ENCODE measurements at regions not wholly inside any gene's neighbourhood (a gene's known extent, or its start where the extent isn't known, plus 50 kb on each side); places are given as distances from the start of the nearest gene placed in this dataset.

DNA sequence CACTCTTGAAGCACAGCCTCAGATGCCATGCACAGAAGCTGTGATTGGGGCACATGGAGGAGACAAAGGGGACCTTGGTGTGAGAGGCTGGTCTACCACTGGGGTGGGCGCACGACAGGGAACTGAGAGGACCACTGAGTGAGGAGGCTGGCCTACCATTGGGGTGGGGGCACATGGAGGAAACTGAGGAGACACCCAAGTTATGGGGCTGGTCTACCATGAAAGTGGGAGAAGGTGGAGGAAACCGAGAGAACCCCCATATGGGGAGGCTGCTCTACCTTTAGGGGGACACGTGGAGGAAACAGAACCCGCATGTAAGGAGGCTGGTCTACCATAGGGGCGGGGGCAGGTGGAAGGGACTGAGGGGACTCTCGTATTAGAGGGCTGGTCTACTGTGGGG lies 153.4 kb downstream of the FBLN2 start:
- TF ChIP-seq, protein P1, sequence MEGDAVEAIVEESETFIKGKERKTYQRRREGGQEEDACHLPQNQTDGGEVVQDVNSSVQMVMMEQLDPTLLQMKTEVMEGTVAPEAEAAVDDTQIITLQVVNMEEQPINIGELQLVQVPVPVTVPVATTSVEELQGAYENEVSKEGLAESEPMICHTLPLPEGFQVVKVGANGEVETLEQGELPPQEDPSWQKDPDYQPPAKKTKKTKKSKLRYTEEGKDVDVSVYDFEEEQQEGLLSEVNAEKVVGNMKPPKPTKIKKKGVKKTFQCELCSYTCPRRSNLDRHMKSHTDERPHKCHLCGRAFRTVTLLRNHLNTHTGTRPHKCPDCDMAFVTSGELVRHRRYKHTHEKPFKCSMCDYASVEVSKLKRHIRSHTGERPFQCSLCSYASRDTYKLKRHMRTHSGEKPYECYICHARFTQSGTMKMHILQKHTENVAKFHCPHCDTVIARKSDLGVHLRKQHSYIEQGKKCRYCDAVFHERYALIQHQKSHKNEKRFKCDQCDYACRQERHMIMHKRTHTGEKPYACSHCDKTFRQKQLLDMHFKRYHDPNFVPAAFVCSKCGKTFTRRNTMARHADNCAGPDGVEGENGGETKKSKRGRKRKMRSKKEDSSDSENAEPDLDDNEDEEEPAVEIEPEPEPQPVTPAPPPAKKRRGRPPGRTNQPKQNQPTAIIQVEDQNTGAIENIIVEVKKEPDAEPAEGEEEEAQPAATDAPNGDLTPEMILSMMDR (IDR thresholded peaks at IDR 0.05): no peak
- Histone ChIP-seq H3K4me1 (no peaks in the 10 kb centered on the region), H3K36me3 (no peaks in the 10 kb centered on the region), H3K27me3 (peaks cover 0 to 51% of the 10 kb centered on the region in 2 donors), H3K27ac (no peak overlapping the region), H3K9me3 (no peaks in the 10 kb centered on the region), H3K4me3 (no peak overlapping the region)
- peak; percentile 7 to 48 for DNase-seq
- intact Hi-C loops (cut with DNase I; ENCODE audit: low total_unique reads): no loop called here

DNA sequence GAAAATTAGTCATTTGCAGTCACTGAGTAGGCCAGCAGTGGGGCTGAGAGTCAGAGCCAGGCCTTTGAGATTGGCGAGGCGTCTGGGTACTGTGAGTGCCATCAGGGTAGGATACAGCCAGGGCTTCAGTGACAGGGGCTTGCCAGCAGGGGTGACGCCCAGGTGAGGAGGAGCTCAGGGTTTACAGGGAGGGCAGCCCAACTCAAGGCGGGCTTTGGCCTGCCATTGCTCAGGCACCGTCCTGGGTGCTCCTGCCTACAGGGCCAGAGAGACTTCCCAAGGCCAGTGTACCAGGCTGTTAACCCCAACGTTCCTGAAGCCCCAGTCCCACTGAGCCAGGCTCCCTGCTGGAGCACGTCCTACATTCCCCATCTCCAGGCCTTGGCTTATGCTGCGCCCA lies 152.0 kb downstream of the FBLN2 start:
- no peak overlapping the region for H3K27ac ChIP-seq
- H3K9me3 ChIP-seq: no peaks in the 10 kb centered on the region
- no peaks in the 10 kb centered on the region for H3K4me1 ChIP-seq
- peaks cover 0 to 61% of the 10 kb centered on the region in 2 donors for H3K27me3 ChIP-seq
- intact Hi-C loops (cut with DNase I; ENCODE audit: low total_unique reads): no loop called here
- no peaks in the 10 kb centered on the region for H3K36me3 ChIP-seq
- no peak overlapping the region for H3K4me3 ChIP-seq
- TF ChIP-seq, protein P1 (IDR thresholded peaks at IDR 0.05): no peak
- DNase-seq: peak in 1 of 2 donors; percentile 14

DNA sequence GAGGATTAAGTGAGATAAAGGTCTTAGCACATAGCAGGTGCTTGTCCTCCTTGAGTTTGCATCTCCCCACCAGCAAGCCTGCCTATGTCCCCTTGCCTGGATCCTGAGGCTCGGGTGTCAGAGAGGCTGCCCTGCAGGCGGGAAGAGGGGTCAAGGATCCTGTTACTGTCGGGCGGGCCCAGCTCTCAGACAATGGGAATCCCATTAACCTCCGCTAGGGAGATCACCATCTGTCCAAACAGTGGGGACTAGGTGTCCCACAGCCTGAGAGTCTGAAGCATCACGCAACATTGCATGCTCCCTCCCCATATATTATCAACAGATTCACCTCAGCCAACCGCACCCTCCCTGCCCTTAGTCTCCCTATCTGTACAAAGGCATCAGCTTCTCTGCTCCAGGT lies 151.4 kb downstream of the FBLN2 start:
- Histone ChIP-seq H3K4me1 (no peaks in the 10 kb centered on the region), H3K27ac (no peak overlapping the region), H3K9me3 (no peaks in the 10 kb centered on the region), H3K36me3 (no peaks in the 10 kb centered on the region), H3K27me3 (peaks cover 0 to 61% of the 10 kb centered on the region in 2 donors), H3K4me3 (no peak overlapping the region)
- intact Hi-C loops (cut with DNase I; ENCODE audit: low total_unique reads): no loop called here
- TF ChIP-seq, protein P1 (IDR thresholded peaks at IDR 0.05): no peak
- DNase-seq: no peak

DNA sequence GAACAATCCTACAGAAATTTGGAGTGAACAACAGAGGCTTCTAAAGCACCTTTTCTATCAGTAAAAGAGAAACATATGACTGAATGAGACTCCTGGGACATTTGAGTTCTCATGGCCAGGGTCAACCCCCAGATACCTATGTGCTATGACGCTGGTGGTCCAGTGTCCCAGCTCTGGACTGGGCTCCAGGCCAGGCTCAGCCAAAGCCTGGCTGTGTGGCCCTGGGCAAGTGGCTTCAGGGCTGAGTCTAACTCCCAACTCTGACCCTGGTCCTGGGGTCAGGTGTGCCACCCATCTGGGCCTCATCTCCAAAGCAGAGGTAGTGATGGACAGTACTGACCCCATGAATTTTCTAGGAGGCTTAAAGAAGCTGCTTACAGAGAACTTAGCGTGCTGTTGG lies 147.8 kb downstream of the FBLN2 start:
- TF ChIP-seq, protein P1 (IDR thresholded peaks at IDR 0.05): no peak
- intact Hi-C loops (cut with DNase I; ENCODE audit: low total_unique reads): no loop called here
- H3K4me1 ChIP-seq: no peaks in the 10 kb centered on the region
- H3K36me3 ChIP-seq: no peaks in the 10 kb centered on the region
- no peak overlapping the region for H3K27ac ChIP-seq
- H3K9me3 ChIP-seq: peaks cover 0 to 4% (median 0%) of the 10 kb centered on the region in 3 donors
- no peak for DNase-seq
- H3K4me3 ChIP-seq: no peak overlapping the region
- H3K27me3 ChIP-seq: peaks cover 0 to 37% of the 10 kb centered on the region in 2 donors

DNA sequence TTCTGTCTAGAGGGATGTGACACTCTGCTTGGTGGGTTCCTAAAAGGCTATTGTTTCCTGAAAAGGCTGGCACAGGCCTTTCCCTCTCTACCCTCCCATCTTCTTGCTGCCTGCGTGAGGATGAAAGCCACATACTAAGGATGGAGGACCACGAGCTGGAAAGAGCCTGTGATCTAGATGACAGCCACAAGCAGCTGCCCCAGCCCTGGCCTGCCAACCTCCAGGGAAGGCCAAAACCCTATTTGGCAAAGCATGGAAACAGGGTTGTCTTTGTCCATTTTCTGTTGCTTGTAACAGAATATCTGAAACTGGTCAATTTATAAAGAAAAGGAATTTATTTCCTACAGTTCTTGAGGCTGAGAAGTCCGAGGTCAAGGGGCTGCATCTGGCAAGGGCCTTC lies 144.5 kb downstream of the FBLN2 start:
- H3K4me3 ChIP-seq: no peak overlapping the region
- H3K9me3 ChIP-seq: peaks cover 0 to 4% (median 0%) of the 10 kb centered on the region in 3 donors
- no peaks in the 10 kb centered on the region for H3K4me1 ChIP-seq
- TF ChIP-seq, protein P1 (IDR thresholded peaks at IDR 0.05): no peak
- intact Hi-C loops (cut with DNase I; ENCODE audit: low total_unique reads): no loop called here
- H3K27me3 ChIP-seq: peaks cover 0 to 27% of the 10 kb centered on the region in 2 donors
- H3K36me3 ChIP-seq: no peaks in the 10 kb centered on the region
- DNase-seq: no peak
- no peak overlapping the region for H3K27ac ChIP-seq

DNA sequence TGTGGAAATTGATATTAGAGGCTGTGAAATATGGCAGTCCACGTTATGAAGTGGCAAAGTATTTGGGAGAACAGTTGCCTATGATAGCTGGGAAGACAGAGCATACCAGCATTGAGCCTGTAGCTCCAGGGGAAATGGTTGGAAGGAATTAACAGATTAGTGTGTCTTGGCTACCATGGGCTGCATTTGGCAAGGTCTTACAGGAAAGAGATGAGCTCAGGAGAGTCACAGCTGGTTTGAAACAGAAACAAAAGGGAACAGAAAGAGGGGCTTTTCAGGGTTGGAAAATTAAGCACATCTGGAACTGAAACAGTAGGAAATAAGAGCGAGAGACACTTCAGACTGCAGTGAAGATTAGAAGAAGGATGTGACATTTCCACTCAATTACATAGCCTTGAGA lies 141.7 kb downstream of the FBLN2 start:
- Histone ChIP-seq H3K4me3 (no peak overlapping the region), H3K4me1 (no peaks in the 10 kb centered on the region), H3K9me3 (peaks cover 0 to 4% (median 0%) of the 10 kb centered on the region in 3 donors), H3K36me3 (no peaks in the 10 kb centered on the region), H3K27me3 (peaks cover 0 to 13% of the 10 kb centered on the region in 2 donors), H3K27ac (no peak overlapping the region)
- DNase-seq: no peak
- intact Hi-C loops (cut with DNase I; ENCODE audit: low total_unique reads): no loop called here
- TF ChIP-seq, protein P1 (IDR thresholded peaks at IDR 0.05): no peak

All from tibial artery (tissue), 4 donors.